GM12891 (cell line): ENCODE measurements at regions not wholly inside any gene's neighbourhood (a gene's known extent, or its start where the extent isn't known, plus 50 kb on each side); places are given as distances from the start of the nearest gene placed in this dataset.

ENCODE experiments used
- DNase-seq: peaks from one replicate; pipeline ENCODE4 v3.0.0; 2011; ENCODE audit warnings: low spot score; ENCODE audit not compliant: insufficient read length
- FAIRE-seq: peaks from 2 replicates; lab custom pipeline; 2011; peaks lifted over from hg19 to GRCh38; lab: Jason Lieb, UNC
- PAX5 ChIP-seq: IDR thresholded peaks from 2 replicates; pipeline ENCODE4 v1.6.1; 2011; ENCODE audit warnings: low read length, moderate library complexity, mild to moderate bottlenecking; ENCODE audit not compliant: insufficient read depth, severe bottlenecking
- POLR2A ChIP-seq: IDR thresholded peaks from 2 replicates; pipeline ENCODE4 v1.6.1; 2011; ENCODE audit warnings: low read depth, low read length, control low read depth
- POLR2AphosphoS5 ChIP-seq: IDR thresholded peaks from 2 replicates; pipeline ENCODE4 v1.6.1; 2011; ENCODE audit warnings: low read depth, low read length, control low read depth
- POU2F2 ChIP-seq: IDR thresholded peaks from 2 replicates; pipeline ENCODE4 v1.6.1; 2011; ENCODE audit warnings: low read depth, mild to moderate bottlenecking, control low read depth, low read length, moderate library complexity
- SPI1 ChIP-seq: IDR thresholded peaks from 2 replicates; pipeline ENCODE4 v1.6.1; 2011; ENCODE audit warnings: low read depth, low read length, control low read depth
- TAF1 ChIP-seq: IDR thresholded peaks from 2 replicates; pipeline ENCODE4 v1.6.1; 2011; ENCODE audit warnings: low read depth, low read length, control low read depth

DNA sequence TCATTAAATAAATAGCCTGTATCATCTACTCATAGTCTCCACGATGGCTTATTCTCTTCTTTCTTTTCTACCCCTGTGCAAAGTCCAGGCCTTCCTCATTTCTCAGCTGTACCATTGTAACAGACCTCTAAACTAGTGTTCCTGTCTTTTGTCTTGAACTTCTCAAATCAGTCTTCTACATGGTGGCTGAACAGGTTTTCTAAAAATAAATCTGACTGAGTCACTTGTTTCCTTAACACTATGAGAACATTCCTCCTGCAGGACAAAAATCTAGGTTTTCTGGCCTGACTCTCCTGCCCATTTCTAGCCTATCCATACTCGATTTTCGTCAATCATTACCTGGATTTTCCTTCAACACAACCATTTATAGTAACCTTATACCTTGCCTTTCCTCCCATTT lies 1080.8 kb upstream of the TENM4 start:
- DNase-seq: no peak
- FAIRE-seq: no peak
- no peak for TF ChIP-seq POLR2A
- no peak for TF ChIP-seq POLR2AphosphoS5
- no peak for TF ChIP-seq POU2F2
- no peak for TF ChIP-seq TAF1
- no peak for TF ChIP-seq PAX5
- no peak for TF ChIP-seq SPI1

DNA sequence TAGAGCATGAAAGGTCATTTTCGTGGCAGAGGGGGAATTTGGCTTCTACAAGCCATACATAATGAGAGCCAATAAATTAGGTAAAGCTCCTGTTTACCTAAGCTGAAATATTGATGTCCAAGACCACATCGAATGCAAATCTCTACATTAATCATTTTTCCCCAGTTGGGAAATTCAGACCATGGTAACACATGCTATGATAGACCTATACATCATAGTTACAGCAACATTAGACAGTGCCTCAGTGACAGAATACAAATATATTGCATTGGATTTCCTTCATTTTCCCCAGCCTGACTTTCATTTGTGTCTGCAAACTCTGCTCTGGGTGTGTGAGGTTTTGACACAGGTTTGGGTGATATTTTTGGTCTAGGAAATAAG lies 1079.7 kb upstream of the TENM4 start:
- DNase-seq (no peak), FAIRE-seq (no peak)
- TF ChIP-seq POU2F2 (no peak), PAX5 (no peak), TAF1 (no peak), POLR2AphosphoS5 (no peak), SPI1 (no peak), POLR2A (no peak)

DNA sequence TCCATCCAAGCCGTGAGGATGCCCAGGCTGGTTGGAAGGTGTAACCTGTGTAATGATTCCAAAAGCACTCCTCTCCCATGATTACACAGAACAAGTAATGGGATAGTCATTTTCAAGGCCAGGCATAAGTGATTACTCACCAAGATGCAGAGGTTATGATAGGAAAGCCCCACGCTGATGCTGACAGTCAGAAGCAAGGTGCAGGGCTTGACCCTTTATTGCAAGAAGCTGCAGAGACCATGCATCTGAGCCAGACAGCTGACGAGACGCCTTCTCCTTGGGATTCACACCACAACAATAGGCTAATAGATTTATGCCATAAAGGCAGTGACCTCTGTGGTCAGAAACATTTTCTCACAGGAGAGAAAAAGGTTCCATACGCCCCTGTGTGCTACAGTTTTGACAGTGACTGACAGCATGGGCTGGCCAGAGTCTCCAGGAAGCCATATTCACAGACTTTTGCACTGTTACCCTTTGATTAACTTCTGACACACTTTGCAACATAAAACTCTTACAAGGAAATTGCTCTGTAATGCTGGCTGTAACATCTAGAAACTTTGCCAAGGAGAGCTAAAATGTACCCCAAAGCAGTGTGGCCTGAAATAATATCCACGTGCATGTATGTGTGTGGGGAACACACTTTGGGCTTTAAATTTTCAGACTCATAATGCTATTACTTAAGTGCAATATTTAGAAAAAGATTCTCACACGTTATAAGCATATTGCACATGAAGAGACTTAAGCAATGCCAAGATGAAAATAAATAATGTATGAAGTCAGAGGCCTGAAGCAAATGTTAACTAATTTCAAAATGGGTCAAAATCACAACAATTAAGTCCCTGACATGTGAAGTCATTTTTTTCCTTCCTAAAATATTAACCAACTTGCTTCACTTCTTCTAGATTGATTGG lies 1079.0 kb upstream of the TENM4 start:
- no peak for TF ChIP-seq SPI1
- no peak for TF ChIP-seq PAX5
- no peak for TF ChIP-seq POLR2A
- no peak for TF ChIP-seq TAF1
- no peak for TF ChIP-seq POU2F2
- no peak for TF ChIP-seq POLR2AphosphoS5
- DNase-seq: no peak
- no peak for FAIRE-seq

DNA sequence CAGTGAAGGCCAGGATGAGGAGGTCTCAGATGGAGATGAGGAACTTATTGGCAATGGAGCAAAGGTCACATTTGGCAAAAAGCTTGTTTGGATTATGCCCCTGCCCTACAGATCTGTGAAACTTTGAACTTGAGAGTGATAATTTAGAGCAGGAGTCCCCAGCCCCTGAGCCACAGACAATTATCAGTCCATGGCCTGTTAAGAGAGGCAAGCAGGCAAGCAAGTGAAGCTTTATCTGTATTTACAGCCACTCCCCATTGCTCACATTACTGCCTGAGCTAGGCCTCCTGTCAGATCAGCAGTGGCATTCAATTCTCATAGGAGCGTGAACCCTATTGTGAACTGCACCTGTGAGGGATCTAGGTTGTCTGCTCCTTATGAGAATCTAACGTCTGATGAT lies 1076.9 kb upstream of the TENM4 start:
- no peak for TF ChIP-seq SPI1
- no peak for DNase-seq
- FAIRE-seq: no peak

DNA sequence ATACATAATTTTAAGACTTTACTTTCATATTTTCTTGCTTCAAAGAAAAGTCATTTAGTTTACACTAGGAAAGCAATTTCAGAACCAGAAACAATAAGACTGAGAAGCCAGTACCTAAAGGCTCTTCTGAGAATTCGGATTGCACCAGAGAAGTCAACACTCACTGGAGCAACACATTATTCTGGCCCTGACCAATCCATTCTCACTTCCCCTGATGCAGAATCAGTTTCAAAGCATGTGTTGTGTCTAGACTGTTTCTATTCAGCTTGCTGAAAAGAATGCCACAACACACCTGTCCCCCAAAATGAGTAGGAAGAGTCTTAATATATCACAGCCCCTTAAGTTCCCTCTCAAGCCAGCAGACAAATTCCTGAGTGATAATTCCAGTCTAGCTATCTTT lies 1074.3 kb upstream of the TENM4 start:
- TF ChIP-seq PAX5 (no peak), POLR2A (no peak), SPI1 (peak; percentile 52)
- DNase-seq (no peak), FAIRE-seq (no peak)

DNA sequence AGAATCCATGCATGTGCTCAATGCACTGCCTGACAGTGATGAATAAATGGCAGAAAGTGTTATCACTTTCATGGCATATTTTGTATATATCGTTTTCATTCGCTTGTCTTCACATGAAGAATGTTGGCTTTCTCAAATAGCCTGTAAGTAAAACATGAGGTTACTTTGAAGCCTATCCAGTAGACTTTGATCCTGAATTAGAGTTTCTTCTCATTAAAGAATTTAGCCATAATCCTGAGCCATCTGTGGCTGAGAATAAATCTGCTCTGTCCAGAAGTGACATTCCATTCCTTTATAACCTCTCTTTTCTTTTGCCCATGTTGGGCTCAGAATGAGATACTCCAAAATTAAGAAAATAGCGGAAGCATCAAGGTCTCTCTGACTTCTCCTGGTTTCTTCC lies 1071.7 kb upstream of the TENM4 start:
- DNase-seq (no peak), FAIRE-seq (no peak)
- TF ChIP-seq SPI1: no peak

DNA sequence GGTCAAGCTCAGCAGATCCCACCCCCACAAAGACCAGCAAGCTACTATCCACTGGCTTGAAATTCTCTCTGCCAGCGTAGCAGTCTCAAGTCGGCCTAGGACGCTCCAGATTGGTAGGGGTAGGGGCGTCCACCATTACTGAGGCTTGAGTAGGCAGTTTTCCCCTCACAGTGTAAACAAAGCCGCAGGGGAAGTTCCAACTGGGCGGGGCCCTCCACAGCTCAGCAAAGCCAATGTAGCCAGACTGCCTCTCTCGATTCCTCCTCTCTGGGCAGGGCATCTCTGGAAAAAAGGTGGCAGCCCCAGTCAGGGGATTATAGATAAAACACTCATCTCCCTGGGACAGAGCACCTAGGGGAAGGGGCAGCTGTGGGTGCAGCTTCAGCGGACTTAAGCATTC lies 1064.9 kb upstream of the TENM4 start:
- no peak for DNase-seq
- TF ChIP-seq POLR2A (no peak), PAX5 (no peak), SPI1 (no peak), TAF1 (no peak), POLR2AphosphoS5 (no peak), POU2F2 (no peak)
- no peak for FAIRE-seq

DNA sequence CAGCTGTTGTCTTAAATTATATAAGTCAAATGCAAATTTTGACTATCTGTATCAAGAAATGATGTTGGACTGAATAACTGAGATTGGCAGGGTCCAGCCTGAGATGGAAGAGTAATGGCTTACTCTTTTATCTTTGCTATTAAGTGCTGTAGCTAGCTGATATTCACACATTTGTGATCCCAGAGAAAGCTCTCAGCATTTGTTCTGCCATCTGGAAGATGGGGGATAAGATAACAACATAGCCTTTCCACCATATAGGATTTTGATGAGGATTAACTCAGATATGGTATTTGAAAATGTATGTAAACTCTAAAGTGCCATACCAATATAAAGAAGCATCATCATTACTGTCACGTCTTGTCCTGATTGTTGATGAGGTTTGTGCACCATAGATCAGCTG lies 1063.2 kb upstream of the TENM4 start:
- no peak for FAIRE-seq
- DNase-seq: no peak
- no peak for TF ChIP-seq PAX5
- no peak for TF ChIP-seq POLR2AphosphoS5
- no peak for TF ChIP-seq POLR2A
- no peak for TF ChIP-seq TAF1
- no peak for TF ChIP-seq POU2F2
- TF ChIP-seq SPI1: no peak

DNA sequence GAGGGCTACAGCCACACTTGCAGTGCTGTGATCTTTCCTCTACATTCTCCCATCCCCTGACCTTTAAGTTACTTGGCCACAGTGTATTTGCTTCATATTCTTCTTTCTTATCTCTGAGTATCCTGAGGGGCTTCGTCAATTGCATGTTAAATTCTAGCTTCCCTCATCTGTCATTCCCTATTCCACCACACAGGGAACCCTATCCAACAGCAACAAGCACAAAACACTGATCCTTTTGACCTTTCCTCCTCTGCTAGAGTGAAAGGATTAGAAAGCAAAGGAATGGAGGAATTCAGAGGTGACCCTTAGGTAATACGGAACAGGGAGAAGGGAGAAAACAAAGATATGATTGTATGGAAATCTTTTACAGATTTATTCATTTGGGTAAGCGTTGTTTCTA lies 1061.7 kb upstream of the TENM4 start:
- FAIRE-seq (no peak), DNase-seq (no peak)

DNA sequence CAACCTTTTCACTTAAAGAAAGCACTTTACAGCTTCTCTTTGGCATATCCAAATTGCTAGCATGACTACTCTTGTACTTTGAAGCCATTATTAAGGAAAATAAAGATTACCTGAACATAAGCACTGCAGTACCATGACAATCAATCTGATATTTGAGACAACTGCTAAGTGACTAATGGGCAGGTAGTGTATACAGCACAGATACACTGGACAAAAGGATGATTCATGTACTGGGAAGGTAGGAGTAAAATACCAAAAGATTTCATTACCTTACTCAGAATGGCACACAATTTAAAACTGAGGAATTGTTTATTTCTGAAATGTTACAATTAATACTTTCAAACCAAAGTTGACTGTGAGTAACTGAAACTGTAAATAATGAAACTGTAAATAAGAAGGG lies 1054.3 kb upstream of the TENM4 start:
- DNase-seq (no peak), FAIRE-seq (no peak)
- TF ChIP-seq POLR2AphosphoS5 (no peak), PAX5 (no peak), SPI1 (no peak), TAF1 (no peak), POU2F2 (no peak), POLR2A (no peak)

More for the DNA sequence above, 1061.7 kb upstream of the TENM4 start:
- TF ChIP-seq PAX5: no peak
- no peak for TF ChIP-seq POLR2A
- TF ChIP-seq POLR2AphosphoS5: no peak
- no peak for TF ChIP-seq POU2F2
- no peak for TF ChIP-seq TAF1
- no peak for TF ChIP-seq SPI1

DNA sequence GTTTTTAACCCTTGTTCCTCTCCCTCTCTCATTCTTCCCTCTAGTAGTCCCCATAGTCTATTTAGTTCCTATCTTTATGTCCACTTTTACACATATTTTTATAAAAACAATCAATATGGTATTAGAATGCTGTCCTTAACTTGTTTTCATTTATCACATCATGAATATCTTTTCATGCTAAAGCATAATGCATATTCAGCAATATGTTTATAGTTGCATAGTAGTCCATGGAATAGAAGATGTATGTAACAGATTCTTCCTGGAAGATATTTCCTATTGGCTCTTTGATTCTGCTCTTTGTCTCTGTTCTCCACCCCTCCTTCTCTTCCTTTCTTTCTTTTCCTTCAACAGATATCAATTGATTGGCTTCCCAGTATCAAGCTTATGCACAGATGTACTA lies 1047.1 kb upstream of the TENM4 start:
- no peak for TF ChIP-seq SPI1
- no peak for TF ChIP-seq POLR2AphosphoS5
- no peak for TF ChIP-seq POLR2A
- TF ChIP-seq POU2F2: no peak
- TF ChIP-seq TAF1: no peak
- no peak for TF ChIP-seq PAX5
- FAIRE-seq: no peak
- no peak for DNase-seq
